RCC 7860 (cell line): ENCODE measurements at regions not wholly inside any gene's neighbourhood (a gene's known extent, or its start where the extent isn't known, plus 50 kb on each side); places are given as distances from the start of the nearest gene placed in this dataset.
"Not testable (repeated sequence)": the region's sequence is repeated elsewhere in the genome, so short reads cannot be mapped to it uniquely, and the experiment has no call there.

Experiments used
- DNase-seq: peaks from one replicate; pipeline ENCODE4 v3.0.0-alpha.2; 2015; ENCODE audit warnings: low spot score
- FAIRE-seq: peaks from 2 replicates; lab custom pipeline; 2012; peaks lifted over from hg19 to GRCh38; lab: Jason Lieb, UNC

DNA sequence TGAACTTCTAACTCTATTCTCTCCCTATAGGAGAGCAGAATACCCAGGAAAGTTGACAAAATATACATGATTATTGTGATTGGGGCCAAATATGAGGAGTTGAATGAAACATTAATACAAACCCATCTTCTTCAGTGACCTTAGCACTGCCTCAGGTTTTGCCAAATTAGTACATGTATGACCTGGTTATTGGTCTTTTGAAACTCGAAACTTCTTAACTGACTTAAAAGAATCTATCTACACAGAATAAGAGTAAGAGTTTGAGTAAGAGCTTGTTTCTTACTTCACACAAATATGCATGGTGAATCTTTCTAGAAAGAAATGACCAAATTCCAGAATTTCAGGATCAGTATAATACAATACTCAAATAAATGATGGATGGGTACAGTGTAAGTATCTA, 213.0 kb upstream of the GK2 start:
- DNase-seq: no peak
- FAIRE-seq: no peak

DNA sequence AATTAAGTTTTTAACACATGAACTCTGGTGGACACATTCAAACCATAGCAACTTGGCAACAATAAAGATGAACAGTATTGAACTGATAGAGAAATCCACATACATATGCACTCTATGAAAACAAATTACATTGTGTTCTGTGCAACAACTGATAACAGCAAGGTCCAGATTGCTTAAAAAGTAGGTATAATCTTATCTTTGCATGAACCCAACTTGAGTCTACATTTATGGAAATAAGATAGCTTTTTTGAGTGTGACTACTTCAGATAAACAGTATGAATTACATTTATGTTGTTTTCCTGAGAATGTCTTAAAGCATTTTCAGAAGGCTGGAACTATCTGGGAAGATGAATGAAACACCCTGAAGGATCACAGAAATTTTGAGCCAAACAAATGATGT, 212.6 kb upstream of the GK2 start:
- FAIRE-seq: no peak
- no peak for DNase-seq

DNA sequence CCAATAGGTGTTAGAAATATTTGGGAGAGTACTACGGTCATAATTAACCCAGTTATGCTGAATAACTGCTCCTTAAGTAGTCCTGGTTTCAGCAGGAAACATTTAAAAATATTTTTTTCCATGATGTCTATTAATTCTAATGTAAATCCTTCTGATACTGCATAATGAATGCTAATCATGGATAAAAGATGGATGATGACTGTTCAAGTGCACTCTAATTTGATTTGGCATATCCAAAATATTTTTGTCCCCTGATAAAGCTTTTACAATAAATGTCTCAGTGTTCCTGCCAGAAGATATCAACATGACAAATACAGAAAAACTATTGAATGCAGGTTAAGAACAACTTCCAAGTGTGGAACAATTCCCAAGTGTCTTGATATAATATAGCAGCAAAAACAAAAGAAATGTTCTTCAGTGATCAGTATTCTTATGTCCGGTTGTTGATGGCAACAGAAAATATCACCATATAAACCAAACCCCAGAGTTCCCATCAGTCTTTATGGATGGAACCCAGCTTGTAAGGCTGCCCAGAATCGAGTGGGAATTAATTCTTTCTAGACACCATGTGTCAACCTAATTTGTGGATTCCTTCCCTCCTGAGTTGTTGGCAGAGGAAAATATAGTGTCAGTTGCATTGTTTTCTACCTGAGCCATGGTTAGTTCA, 205.4 kb upstream of the GK2 start:
- FAIRE-seq (no peak), DNase-seq (no peak)

DNA sequence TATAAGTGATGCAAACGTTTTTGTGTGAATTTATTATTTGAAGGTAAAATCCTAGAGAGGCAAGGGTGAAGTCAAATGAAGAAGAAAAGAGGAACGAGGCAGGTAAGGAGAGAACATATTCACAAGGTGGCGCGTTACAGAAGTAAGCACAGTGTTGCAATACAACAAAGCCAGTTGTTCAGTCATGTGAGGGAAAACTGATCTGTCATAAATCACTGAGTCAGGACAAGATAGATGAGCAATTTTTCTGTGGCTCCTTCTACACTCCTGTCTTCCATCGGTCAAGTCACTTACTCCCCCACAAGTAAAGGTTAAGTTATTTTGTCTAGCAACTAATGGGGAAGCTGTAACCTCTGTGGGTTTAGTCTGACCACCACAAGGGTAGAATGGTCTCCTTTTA, 203.0 kb upstream of the GK2 start:
- FAIRE-seq (no peak), DNase-seq (no peak)

DNA sequence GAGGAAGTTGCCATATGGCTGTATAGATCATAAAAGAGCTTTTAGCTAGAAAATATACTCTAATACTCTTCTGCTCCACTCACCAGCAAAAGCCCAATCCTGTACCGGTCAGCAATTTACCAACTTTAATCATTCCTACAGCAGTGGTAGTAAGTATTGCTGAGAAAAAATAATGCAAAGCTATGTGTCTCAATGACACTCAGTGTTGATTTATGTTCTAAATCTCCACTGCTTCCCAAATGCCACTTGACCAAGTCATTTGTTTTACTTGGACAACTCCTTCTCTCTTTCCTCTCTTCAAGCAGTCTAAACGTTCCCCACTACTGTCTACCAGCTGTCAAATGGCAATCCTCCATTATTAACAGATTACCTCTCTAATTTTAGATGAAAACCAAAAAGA, 201.8 kb upstream of the GK2 start:
- no peak for FAIRE-seq

DNA sequence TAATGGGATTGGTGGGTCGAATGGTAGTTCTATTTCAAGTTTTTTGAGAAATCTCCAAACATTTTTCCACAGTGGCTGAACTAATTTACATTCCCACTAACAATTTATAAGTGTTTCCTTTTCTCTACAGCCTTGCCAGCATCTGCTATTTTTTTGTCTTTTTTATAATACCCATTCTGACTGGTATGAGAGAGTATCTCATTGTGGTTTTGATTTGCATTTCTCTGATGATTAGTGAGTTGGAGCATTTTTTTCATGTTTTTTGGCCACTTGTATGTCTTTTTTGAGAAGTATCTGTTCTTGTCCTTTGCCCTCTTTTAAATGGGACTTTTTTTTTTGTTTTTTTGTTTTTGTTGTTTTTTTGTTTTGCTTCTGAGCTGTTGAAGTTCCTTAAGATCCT, 200.0 kb upstream of the GK2 start:
- DNase-seq (no peak), FAIRE-seq (no peak)

More for the DNA sequence above, 201.8 kb upstream of the GK2 start:
- DNase-seq: no peak

DNA sequence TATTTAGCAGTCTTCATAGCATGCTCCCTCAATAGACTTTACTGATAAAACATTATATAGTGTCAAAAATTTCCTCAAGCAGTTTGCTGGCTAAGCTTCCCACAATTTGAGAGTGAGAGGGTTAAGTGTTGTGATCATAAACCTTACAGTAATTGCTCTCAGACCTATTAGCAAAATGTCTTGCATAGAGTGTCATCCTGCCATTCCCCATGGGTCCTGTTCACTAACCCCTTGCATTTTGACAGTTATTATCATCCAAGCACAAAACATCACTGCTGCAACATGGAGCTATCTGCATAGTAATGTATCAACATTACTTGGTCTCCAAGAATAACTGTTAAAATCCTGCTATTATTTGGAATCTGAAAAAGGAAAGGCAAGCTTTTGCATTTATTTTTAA, 196.1 kb upstream of the GK2 start:
- FAIRE-seq (no peak), DNase-seq (no peak)

DNA sequence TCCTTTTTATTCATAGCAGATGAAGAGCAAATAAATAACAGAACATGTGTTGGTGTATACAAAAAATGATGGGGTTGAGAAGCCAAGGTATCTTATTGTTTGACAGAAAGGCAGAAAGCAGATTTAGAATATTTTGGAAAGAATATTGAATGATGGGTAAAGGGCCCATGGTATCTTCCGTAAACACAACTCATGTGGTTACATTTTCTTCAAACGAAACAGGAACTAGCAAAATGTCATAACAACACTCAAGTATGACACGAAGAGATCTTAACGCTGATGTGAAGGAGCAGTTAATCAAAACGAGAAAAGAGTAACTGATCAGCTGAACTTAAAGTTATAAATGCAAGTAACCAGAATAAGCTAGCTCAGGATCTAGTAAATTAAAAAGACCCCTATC, 195.7 kb upstream of the GK2 start:
- no peak for DNase-seq

DNA sequence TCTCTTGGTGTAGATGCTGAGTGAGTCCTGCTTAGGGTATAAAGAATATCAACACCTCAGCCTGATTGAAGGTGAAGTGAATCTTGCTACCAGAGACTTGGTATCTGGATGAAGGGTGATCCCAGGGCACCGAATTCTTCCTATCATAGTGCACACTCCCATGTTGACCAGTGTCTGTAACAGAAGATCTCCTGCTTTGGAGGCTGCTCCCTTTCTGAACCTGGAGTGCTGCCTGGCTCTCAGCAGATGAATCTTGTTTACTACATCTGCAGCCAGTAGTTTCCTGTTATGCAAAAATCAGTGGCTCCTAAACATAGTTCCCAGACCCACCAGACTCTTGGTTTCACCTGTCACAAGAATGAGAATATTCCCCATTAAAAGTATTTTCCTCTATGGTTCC, 191.7 kb upstream of the GK2 start:
- FAIRE-seq: no peak
- no peak for DNase-seq

More for the DNA sequence above, 195.7 kb upstream of the GK2 start:
- FAIRE-seq: no peak

DNA sequence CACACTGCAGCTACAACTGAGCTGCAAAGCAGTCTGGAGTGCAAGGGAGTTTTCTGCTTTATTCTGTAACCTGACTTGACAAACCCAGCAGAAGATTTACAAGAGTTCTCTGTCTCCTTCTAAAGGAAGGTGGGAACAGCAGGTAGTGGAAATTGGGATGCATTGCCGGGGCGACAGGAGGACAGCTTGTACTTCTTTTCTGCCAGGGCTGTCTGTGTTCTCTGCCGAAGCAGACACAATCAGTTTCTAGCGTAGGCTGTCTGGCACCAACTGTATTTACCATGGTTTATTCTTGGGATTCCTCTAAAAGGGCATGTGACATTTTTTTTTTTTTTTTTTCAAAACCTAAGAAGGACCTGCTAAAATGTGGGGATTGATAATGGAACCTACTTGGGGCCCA, 190.8 kb upstream of the GK2 start:
- FAIRE-seq (no peak), DNase-seq (no peak)

DNA sequence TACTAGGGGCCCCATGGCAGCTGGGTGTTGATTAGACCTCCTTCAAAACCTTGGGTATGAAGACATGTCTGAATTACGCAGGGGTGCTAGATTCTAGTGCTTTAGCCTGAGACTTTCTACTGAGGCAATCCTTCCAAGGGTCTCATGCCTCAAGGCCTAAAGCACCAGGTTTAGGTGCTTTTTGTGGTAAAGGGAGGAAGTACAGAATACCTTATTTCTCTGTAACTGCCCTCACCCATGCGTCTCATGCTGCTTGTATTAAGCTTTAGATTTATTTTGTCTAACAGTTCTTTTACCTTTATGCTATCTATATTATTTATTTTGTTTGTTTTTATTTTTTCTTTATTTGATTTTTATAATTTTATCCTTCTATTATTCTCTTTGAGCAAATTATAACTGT, 190.2 kb upstream of the GK2 start:
- DNase-seq: no peak
- no peak for FAIRE-seq

DNA sequence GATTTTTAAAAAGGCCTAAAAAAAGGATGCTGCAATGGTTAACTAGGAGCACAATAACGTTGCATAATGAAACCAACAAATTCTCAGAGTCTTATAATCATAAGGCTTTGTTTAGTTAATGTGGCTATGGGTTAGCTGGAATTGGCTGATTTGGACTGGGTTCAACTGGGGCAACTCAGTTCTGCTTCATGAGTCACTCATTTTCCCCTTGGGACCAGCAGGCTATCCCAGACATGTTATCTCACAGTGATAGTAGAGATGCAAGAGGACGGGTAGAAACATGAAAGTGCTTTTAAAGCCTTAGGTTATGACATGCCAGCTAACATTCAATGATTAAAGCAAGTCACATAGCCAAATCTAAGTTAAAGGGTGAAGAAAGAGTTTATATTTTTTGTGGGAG, 189.2 kb upstream of the GK2 start:
- no peak for DNase-seq

DNA sequence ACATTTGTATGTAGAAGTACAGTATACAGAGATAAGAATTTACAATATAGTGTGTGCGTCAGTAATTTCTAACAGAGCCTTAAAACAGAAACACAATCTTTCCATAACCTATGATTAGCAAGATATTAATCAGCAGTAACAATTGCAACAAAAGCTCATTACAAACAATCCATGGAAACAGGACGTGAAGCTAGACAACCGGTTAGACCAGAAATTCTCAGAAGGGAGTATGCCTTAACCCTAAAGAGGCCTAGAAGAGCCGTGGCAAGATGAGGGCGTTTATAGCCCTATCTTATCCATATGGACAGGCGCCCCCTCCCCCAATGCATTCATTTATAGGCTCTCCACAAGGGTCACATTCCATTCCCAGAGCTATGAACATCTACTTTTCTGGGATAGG, 184.2 kb upstream of the GK2 start:
- DNase-seq, FAIRE-seq: not testable (repeated sequence)

More for the DNA sequence above, 189.2 kb upstream of the GK2 start:
- FAIRE-seq: no peak

DNA sequence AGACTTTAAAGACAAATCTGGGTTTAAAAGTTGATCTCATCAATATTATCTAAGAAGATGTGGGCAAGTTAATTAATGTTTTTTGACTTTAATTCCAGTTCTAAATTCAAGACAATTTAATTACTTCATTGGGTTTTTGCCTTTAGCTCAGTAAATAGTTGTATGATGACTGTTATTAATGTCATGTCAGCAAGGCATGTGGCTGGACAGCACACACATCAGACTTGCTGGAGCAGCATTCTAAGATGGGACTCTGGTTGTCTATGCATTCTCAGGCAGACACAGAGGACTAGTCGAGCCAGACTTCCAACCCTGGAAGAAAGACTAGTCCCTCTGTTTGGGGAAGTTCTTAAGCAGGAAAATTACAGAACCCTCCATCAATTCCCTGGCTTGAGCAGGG, 180.7 kb upstream of the GK2 start:
- DNase-seq (no peak), FAIRE-seq (no peak)

DNA sequence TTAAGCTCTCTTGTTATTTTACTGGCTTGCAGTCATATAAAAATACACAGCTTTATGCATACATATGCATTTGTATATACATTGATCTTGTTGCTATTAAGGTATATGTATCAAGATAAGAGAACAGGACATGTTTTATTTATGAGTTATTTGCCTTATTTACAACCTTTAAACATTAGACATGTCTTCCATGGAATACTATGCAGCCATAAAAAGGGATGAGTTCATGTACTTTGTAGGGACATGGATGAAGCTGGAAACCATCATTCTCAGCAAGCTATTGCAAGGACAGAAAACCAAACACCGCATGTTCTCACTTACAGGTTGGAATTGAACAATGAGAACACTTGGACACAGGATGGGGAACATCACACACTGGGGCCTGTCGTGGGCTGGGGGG, 179.2 kb upstream of the GK2 start:
- FAIRE-seq, DNase-seq: not testable (repeated sequence)

DNA sequence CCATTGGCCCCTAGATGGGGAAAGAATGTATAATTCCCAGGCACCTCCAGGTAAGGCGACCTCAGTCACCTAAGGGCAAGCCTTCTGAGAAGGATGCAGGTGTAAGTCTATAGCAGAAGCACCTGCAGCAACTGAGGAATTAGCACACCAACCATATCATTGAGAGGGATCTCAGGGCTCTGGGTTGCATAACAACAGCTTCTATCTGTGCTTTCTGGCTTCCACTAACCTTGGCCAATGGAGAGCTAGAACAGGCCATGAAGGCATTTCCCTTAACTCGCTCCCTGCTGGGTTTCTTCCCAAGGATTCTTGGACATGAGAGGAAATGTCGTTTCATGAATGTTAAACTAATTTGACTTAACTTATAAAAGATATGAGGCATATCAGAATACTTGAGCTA, 177.8 kb upstream of the GK2 start:
- no peak for FAIRE-seq
- no peak for DNase-seq

DNA sequence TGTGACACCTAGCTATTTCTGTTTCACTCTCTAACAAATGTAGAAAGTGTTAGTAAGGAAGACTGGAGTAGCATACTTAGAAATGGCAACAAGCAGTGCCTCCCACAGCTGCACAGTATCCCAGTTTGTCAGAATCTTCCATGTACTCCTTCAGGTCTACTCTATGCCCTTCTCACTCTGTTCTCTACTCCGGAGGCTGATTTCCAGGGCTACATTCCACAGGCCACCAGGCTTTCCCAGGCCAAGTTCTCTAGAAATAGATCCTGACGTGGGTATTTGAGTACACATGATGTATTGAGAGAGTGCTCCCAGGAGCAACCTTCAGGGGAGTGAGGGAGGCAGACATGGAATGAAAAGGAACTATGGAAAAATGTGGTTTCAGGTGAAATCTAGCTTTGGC, 177.3 kb upstream of the GK2 start:
- DNase-seq: no peak
- FAIRE-seq: no peak

DNA sequence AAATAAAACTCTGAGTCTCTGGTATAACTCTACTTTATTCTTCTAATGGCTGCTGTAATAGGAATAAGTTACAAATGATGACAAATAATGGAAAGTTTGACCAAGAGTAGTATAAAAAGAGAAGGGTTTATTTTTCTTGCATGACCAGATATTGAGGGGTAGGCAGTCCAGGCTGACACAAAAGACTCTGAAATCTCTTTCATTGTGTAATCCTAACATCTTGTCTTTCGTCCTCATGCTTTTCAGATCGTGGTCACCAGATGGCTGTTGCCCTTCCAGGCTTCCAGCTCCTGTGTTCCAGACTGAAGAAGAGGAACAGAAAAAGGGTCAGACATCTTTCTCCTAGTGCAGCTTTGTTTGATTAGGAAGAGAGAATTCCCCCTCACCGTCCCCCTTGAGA, 176.9 kb upstream of the GK2 start:
- FAIRE-seq (no peak), DNase-seq (no peak)

DNA sequence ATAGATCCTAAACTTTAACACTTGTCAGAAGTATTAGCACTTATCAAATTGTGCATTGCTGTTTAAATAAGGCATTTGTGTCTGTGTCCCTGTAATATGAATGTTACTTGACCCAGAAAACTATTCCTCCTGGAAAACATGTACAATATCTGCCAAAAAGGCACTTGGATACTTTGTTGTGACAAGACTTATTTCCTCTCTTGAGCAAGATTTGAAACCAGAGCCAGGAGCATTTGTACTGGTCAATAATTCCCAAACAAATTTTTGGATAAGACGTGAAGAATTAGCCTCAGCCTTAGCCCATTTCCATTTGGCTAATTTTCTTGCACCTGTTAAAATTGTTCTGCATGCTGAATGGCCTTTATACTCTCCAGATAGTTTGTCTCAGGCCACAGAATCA, 176.3 kb upstream of the GK2 start:
- FAIRE-seq: no peak
- DNase-seq: no peak

DNA sequence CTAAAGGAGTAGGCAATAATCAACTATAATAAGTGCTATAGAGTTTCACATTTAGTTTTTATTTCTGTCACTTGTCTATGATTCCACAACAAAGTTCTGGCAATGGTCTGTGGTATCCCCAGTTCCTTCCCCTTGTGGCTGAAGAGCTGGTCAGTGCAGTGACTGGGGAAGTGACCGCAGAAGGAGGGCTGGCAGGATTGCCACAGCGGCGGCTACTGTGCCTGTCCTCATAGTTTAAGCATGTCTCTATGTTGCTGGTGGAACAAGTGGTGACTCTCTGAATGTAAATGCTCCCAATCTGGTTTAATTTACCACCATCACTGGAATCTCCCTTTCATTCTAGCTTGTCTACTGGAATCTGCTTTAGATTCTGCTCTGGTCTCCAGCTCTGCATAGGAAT, 170.6 kb upstream of the GK2 start:
- no peak for DNase-seq
- FAIRE-seq: no peak

DNA sequence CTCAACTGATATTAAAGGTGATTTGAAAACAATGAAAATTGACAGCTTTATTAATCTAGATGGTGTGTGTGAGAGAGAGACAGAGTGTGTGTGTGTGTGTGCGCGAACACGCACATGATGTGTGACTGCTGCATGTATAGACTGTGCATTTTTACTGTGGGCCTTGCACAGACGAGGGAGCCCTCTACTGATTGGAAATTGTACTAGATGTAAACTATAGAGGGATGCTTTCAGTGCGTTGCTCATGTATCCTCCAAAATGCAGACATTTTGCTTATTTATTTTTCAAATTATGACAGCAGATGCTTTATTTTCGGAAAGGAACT, 168.4 kb upstream of the GK2 start:
- FAIRE-seq (no peak), DNase-seq (no peak)

DNA sequence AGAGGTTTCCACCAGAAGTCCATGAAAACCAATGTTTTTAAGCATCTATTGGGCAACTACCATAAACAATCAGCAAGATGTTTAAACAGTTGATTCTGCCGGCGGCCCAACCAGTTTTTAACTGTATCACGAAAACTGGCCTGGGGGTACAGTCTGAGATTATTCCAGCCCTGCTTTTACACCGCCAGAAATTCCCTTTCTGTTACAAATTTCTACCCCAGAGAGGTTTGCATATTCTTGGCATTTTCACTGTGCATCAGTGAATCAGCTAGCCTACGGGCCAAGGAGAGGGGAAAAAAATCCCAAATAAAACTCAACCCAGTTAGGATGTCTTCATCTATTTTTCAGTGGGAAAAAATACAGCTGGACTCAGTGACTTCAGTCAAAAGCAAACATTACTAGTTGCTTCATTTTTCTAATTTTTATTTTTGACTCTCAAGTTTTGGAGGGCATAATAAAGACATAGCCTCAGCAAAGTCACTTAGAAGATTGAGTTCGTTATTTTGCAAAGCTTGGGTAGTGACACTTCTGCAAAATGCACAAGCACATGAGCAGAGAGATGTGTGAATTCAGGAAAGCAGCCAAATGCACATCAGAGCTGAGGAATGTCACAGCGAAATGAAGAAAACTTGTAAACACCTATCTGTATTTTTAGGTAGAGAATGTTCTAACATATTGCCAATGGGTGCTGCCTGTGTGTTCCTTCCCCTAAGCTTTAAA, 167.8 kb upstream of the GK2 start:
- FAIRE-seq (no peak), DNase-seq (no peak)
